GM12873 (cell line): ENCODE measurements at regions not wholly inside any gene's neighbourhood (a gene's known extent, or its start where the extent isn't known, plus 50 kb on each side); places are given as distances from the start of the nearest gene placed in this dataset.

Experiments
- CTCF ChIP-seq: IDR thresholded peaks from 2 replicates; pipeline ENCODE4 v1.5.1; 2012; ENCODE audit warnings: low read depth, mild to moderate bottlenecking, moderate library complexity, low read length, control low read depth; ENCODE audit not compliant: insufficient read depth; ENCODE audit errors: missing control alignments

- no peak for TF ChIP-seq CTCF
Observed at GRCh38 chr6:90668141-90668540, 81.3 kb upstream of the MAP3K7 start.

- no peak for TF ChIP-seq CTCF
Observed at GRCh38 chr6:90663873-90664272, 77.0 kb upstream of the MAP3K7 start.

GRCh38 chr6:90663106-90663505 lies 76.2 kb upstream of the MAP3K7 start:
- TF ChIP-seq CTCF, result no peak

GRCh38 chr6:90660931-90661330 lies 74.1 kb upstream of the MAP3K7 start:
- TF ChIP-seq CTCF, result no peak

- TF ChIP-seq CTCF, result no peak
Observed at GRCh38 chr6:90658497-90658896, 71.6 kb upstream of the MAP3K7 start.

GRCh38 chr6:90656325-90656724 lies 69.5 kb upstream of the MAP3K7 start:
- no peak for TF ChIP-seq CTCF

- no peak for TF ChIP-seq CTCF
Observed at GRCh38 chr6:90654806-90655205, 67.9 kb upstream of the MAP3K7 start.

- TF ChIP-seq CTCF, result no peak
Observed at GRCh38 chr6:90654166-90654565, 67.3 kb upstream of the MAP3K7 start.
